ENCODE measurements at regions not wholly inside any gene's neighbourhood (a gene's known extent, or its start where the extent isn't known, plus 50 kb on each side); places are given as distances from the start of the nearest gene placed in this dataset.

GRCh38 chr13:109910194-109910593, 123.8 kb upstream of the IRS2 start:
- DNase-seq: no peak
- Histone ChIP-seq H3K4me1 (no peaks in the 10 kb centered on the region), H3K36me3 (no peaks in the 10 kb centered on the region), H3K4me3 (no peak overlapping the region), H3K9me3 (no peaks in the 10 kb centered on the region), H3K27me3 (no peaks in the 10 kb centered on the region), H3K27ac (no peak overlapping the region)
- intact Hi-C loops (cut with DNase I; ENCODE audit: low total_unique reads): no loop called here
- TF ChIP-seq POLR2A (IDR thresholded peaks at IDR 0.05) (no peak), CTCF (IDR thresholded peaks at IDR 0.05) (no peak)

- H3K4me3 ChIP-seq: no peak overlapping the region
- no peak for DNase-seq
- no peaks in the 10 kb centered on the region for H3K36me3 ChIP-seq
- no peak overlapping the region for H3K27ac ChIP-seq
- H3K9me3 ChIP-seq: no peaks in the 10 kb centered on the region
- TF ChIP-seq CTCF (IDR thresholded peaks at IDR 0.05) (no peak), POLR2A (IDR thresholded peaks at IDR 0.05) (no peak)
- no peaks in the 10 kb centered on the region for H3K27me3 ChIP-seq
- no peaks in the 10 kb centered on the region for H3K4me1 ChIP-seq
- intact Hi-C loops (cut with DNase I; ENCODE audit: low total_unique reads): no loop called here
These were observed 120.6 kb upstream of the IRS2 start for GRCh38 chr13:109906976-109907375.

GRCh38 chr13:109904218-109904617, 117.8 kb upstream of the IRS2 start:
- no peaks in the 10 kb centered on the region for H3K27me3 ChIP-seq
- no peaks in the 10 kb centered on the region for H3K4me1 ChIP-seq
- no peaks in the 10 kb centered on the region for H3K36me3 ChIP-seq
- TF ChIP-seq POLR2A (IDR thresholded peaks at IDR 0.05) (no peak), CTCF (IDR thresholded peaks at IDR 0.05) (no peak)
- intact Hi-C loops (cut with DNase I; ENCODE audit: low total_unique reads): no loop called here
- H3K4me3 ChIP-seq: no peak overlapping the region
- H3K27ac ChIP-seq: no peak overlapping the region
- H3K9me3 ChIP-seq: no peaks in the 10 kb centered on the region
- DNase-seq: no peak

- intact Hi-C loops (cut with DNase I; ENCODE audit: low total_unique reads): no loop called here
These were observed 114.4 kb upstream of the IRS2 start for GRCh38 chr13:109900741-109901140.

GRCh38 chr13:109900320-109900719, 113.9 kb upstream of the IRS2 start:
- intact Hi-C loops (cut with DNase I; ENCODE audit: low total_unique reads): no loop called here
- H3K27me3 ChIP-seq: no peaks in the 10 kb centered on the region
- DNase-seq: no peak
- TF ChIP-seq CTCF (IDR thresholded peaks at IDR 0.05): no peak
- TF ChIP-seq POLR2A (IDR thresholded peaks at IDR 0.05): no peak
- no peak overlapping the region for H3K4me3 ChIP-seq
- H3K9me3 ChIP-seq: no peaks in the 10 kb centered on the region
- H3K27ac ChIP-seq: no peak overlapping the region
- no peaks in the 10 kb centered on the region for H3K4me1 ChIP-seq
- no peaks in the 10 kb centered on the region for H3K36me3 ChIP-seq

More at GRCh38 chr13:109900741-109901140, 114.4 kb upstream of the IRS2 start:
- TF ChIP-seq CTCF (IDR thresholded peaks at IDR 0.05) (no peak), POLR2A (IDR thresholded peaks at IDR 0.05) (no peak)
- no peak for DNase-seq
- Histone ChIP-seq H3K27ac (no peak overlapping the region), H3K4me1 (no peaks in the 10 kb centered on the region), H3K36me3 (no peaks in the 10 kb centered on the region), H3K4me3 (no peak overlapping the region), H3K9me3 (no peaks in the 10 kb centered on the region), H3K27me3 (no peaks in the 10 kb centered on the region)

All from uterus (tissue), 3 donors.